ENCODE measurements at regions not wholly inside any gene's neighbourhood (a gene's known extent, or its start where the extent isn't known, plus 50 kb on each side); places are given as distances from the start of the nearest gene placed in this dataset.

- intact Hi-C loops (cut with DNase I; ENCODE audit: low total_unique reads) = no loop called here
Observed at GRCh38 chr11:42257534-42257933, 798.1 kb upstream of the LRRC4C start.

GRCh38 chr11:42265072-42265471 is 805.6 kb upstream of the LRRC4C start:
- Histone ChIP-seq H3K4me3 (no peak overlapping the region), H3K27ac (no peak overlapping the region), H3K4me1 (no peaks in the 10 kb centered on the region), H3K27me3 (no peaks in the 10 kb centered on the region), H3K36me3 (no peaks in the 10 kb centered on the region), H3K9me3 (no peaks in the 10 kb centered on the region)
- TF ChIP-seq CTCF (IDR thresholded peaks at IDR 0.05) (no peak), POLR2A (IDR thresholded peaks at IDR 0.05) (no peak), EP300 (IDR thresholded peaks at IDR 0.05; ENCODE audit: low read depth) (no peak), POLR2AphosphoS5 (IDR thresholded peaks at IDR 0.05) (no peak)
- intact Hi-C loops (cut with DNase I; ENCODE audit: low total_unique reads) = no loop called here
- 79 to 82% methylated on average over 7 of the region's 7 CpGs for WGBS, 2 donors (ENCODE audit: low coverage in 1 of 2)
- no peak for DNase-seq
- in situ Hi-C loops (cut with MboI; ENCODE audit: low pct_ligation_motif_present in 1 of 4, low pct_unique_long_range_greater_than_20kb in 1 of 4, low sequenced_read_pairs in 3 of 4) = loop anchor here in 1 of 4 donors (25.0 kb wide), 1 partner anchor 97 kb away; no protein-coding TSS in a partner anchor

More at GRCh38 chr11:42257534-42257933, 798.1 kb upstream of the LRRC4C start:
- TF ChIP-seq CTCF (IDR thresholded peaks at IDR 0.05) = no peak
- TF ChIP-seq EP300 (IDR thresholded peaks at IDR 0.05; ENCODE audit: low read depth) = no peak
- no peak for TF ChIP-seq POLR2A (IDR thresholded peaks at IDR 0.05)
- TF ChIP-seq POLR2AphosphoS5 (IDR thresholded peaks at IDR 0.05) = no peak
- in situ Hi-C loops (cut with MboI; ENCODE audit: low pct_ligation_motif_present in 1 of 4, low pct_unique_long_range_greater_than_20kb in 1 of 4, low sequenced_read_pairs in 3 of 4) = loop anchor here in 1 of 4 donors (25.0 kb wide), 1 partner anchor 105 kb away; no protein-coding TSS in a partner anchor
- H3K4me3 ChIP-seq = no peak overlapping the region
- no peaks in the 10 kb centered on the region for H3K36me3 ChIP-seq
- WGBS, 2 donors (ENCODE audit: low coverage in 1 of 2) = 57% methylated on average over 2 of the region's 2 CpGs; no CpG with 5 or more reads in 1 of the 2 donors
- H3K4me1 ChIP-seq = no peaks in the 10 kb centered on the region
- no peak overlapping the region for H3K27ac ChIP-seq
- no peaks in the 10 kb centered on the region for H3K27me3 ChIP-seq
- DNase-seq = no peak
- no peaks in the 10 kb centered on the region for H3K9me3 ChIP-seq

- no peaks in the 10 kb centered on the region for H3K36me3 ChIP-seq
- peaks cover 0 to 4% of the 10 kb centered on the region in 2 donors for H3K9me3 ChIP-seq
- intact Hi-C loops (cut with DNase I; ENCODE audit: low total_unique reads) = no loop called here
- in situ Hi-C loops (cut with MboI; ENCODE audit: low pct_ligation_motif_present in 1 of 4, low pct_unique_long_range_greater_than_20kb in 1 of 4, low sequenced_read_pairs in 3 of 4) = loop anchor here in 1 of 4 donors (25.0 kb wide), 1 partner anchor 91 kb away; no protein-coding TSS in a partner anchor
- 60 to 71% methylated on average over 3 of the region's 3 CpGs for WGBS, 2 donors (ENCODE audit: low coverage in 1 of 2)
- no peak for DNase-seq
- H3K27me3 ChIP-seq = no peaks in the 10 kb centered on the region
- H3K4me1 ChIP-seq = no peaks in the 10 kb centered on the region
- H3K4me3 ChIP-seq = no peak overlapping the region
- TF ChIP-seq CTCF (IDR thresholded peaks at IDR 0.05) (no peak), POLR2AphosphoS5 (IDR thresholded peaks at IDR 0.05) (no peak), EP300 (IDR thresholded peaks at IDR 0.05; ENCODE audit: low read depth) (no peak), POLR2A (IDR thresholded peaks at IDR 0.05) (no peak)
- H3K27ac ChIP-seq = no peak overlapping the region
Observed at GRCh38 chr11:42271306-42271705, 811.9 kb upstream of the LRRC4C start.

GRCh38 chr11:42273977-42274376 is 814.5 kb upstream of the LRRC4C start:
- intact Hi-C loops (cut with DNase I; ENCODE audit: low total_unique reads) (no loop called here), in situ Hi-C loops (cut with MboI; ENCODE audit: low pct_ligation_motif_present in 1 of 4, low pct_unique_long_range_greater_than_20kb in 1 of 4, low sequenced_read_pairs in 3 of 4) (loop anchor here in 1 of 4 donors (25.0 kb wide), 1 partner anchor 88 kb away; no protein-coding TSS in a partner anchor)
- Histone ChIP-seq H3K27ac (no peak overlapping the region), H3K27me3 (no peaks in the 10 kb centered on the region), H3K4me1 (no peaks in the 10 kb centered on the region), H3K4me3 (no peak overlapping the region), H3K36me3 (no peaks in the 10 kb centered on the region), H3K9me3 (peaks cover 0 to 4% of the 10 kb centered on the region in 2 donors)
- WGBS, 2 donors (ENCODE audit: low coverage in 1 of 2) = 90% methylated on average over 5 to 6 of the region's 6 CpGs
- DNase-seq = no peak
- TF ChIP-seq POLR2A (IDR thresholded peaks at IDR 0.05) (no peak), CTCF (IDR thresholded peaks at IDR 0.05) (no peak), POLR2AphosphoS5 (IDR thresholded peaks at IDR 0.05) (no peak), EP300 (IDR thresholded peaks at IDR 0.05; ENCODE audit: low read depth) (no peak)

Measured in transverse colon (tissue), 4 donors.